ENCODE measurements at regions not wholly inside any gene's neighbourhood (a gene's known extent, or its start where the extent isn't known, plus 50 kb on each side); places are given as distances from the start of the nearest gene placed in this dataset.

GRCh38 chr5:165127941-165128340 lies 1622.5 kb downstream of the MAT2B start:
- Mint-ChIP-seq H3K4me3 (no peak overlapping the region), H3K36me3 (no peaks in the 10 kb centered on the region), H3K4me1 (no peaks in the 10 kb centered on the region), H3K9me3 (peaks cover 0 to 23% (median 8%) of the 10 kb centered on the region in 6 donors), H3K27ac (no peak overlapping the region), H3K27me3 (ENCODE audit: low read depth in 3 of 3) (peaks cover 0 to 2% (median 0%) of the 10 kb centered on the region in 3 donors)
- DNase-seq, result no peak

- Mint-ChIP-seq H3K27me3 (ENCODE audit: low read depth in 3 of 3) (peaks cover 0 to 2% (median 0%) of the 10 kb centered on the region in 3 donors), H3K9me3 (peaks cover 0 to 19% (median 7%) of the 10 kb centered on the region in 6 donors), H3K4me3 (no peak overlapping the region), H3K36me3 (no peaks in the 10 kb centered on the region), H3K4me1 (no peaks in the 10 kb centered on the region), H3K27ac (no peak overlapping the region)
- DNase-seq, result no peak
These were observed 1625.2 kb downstream of the MAT2B start for GRCh38 chr5:165130656-165131055.

GRCh38 chr5:165134155-165134554 lies 1628.7 kb downstream of the MAT2B start:
- no peaks in the 10 kb centered on the region for H3K4me1 Mint-ChIP-seq
- H3K9me3 Mint-ChIP-seq, result peaks cover 2 to 27% (median 6%) of the 10 kb centered on the region in 6 donors
- no peak overlapping the region for H3K4me3 Mint-ChIP-seq
- peaks cover 0 to 2% (median 0%) of the 10 kb centered on the region in 3 donors for H3K27me3 Mint-ChIP-seq (ENCODE audit: low read depth in 3 of 3)
- no peaks in the 10 kb centered on the region for H3K36me3 Mint-ChIP-seq
- no peak for DNase-seq
- no peak overlapping the region for H3K27ac Mint-ChIP-seq

GRCh38 chr5:165135565-165135964 lies 1630.1 kb downstream of the MAT2B start:
- Mint-ChIP-seq H3K9me3 (peaks cover 2 to 27% (median 4%) of the 10 kb centered on the region in 6 donors), H3K27ac (no peak overlapping the region), H3K4me1 (no peaks in the 10 kb centered on the region), H3K36me3 (no peaks in the 10 kb centered on the region), H3K27me3 (ENCODE audit: low read depth in 3 of 3) (peaks cover 0 to 2% (median 0%) of the 10 kb centered on the region in 3 donors), H3K4me3 (no peak overlapping the region)
- DNase-seq, result no peak

- peaks cover under 1 to 27% (median 4%) of the 10 kb centered on the region in 6 donors for H3K9me3 Mint-ChIP-seq
- no peak overlapping the region for H3K27ac Mint-ChIP-seq
- H3K4me1 Mint-ChIP-seq, result no peaks in the 10 kb centered on the region
- no peaks in the 10 kb centered on the region for H3K36me3 Mint-ChIP-seq
- H3K4me3 Mint-ChIP-seq, result no peak overlapping the region
- DNase-seq, result no peak
- no peaks in the 10 kb centered on the region for H3K27me3 Mint-ChIP-seq (ENCODE audit: low read depth in 3 of 3)
These were observed 1632.3 kb downstream of the MAT2B start for GRCh38 chr5:165137701-165138100.

GRCh38 chr5:165138236-165138635 lies 1632.8 kb downstream of the MAT2B start:
- no peak overlapping the region for H3K4me3 Mint-ChIP-seq
- no peaks in the 10 kb centered on the region for H3K27me3 Mint-ChIP-seq (ENCODE audit: low read depth in 3 of 3)
- no peak for DNase-seq
- no peaks in the 10 kb centered on the region for H3K36me3 Mint-ChIP-seq
- H3K4me1 Mint-ChIP-seq, result no peaks in the 10 kb centered on the region
- H3K27ac Mint-ChIP-seq, result no peak overlapping the region
- H3K9me3 Mint-ChIP-seq, result peaks cover 2 to 30% (median 4%) of the 10 kb centered on the region in 6 donors

GRCh38 chr5:165139262-165139661 lies 1633.8 kb downstream of the MAT2B start:
- DNase-seq, result no peak
- no peaks in the 10 kb centered on the region for H3K36me3 Mint-ChIP-seq
- H3K4me3 Mint-ChIP-seq, result no peak overlapping the region
- H3K9me3 Mint-ChIP-seq, result peaks cover 2 to 30% (median 3%) of the 10 kb centered on the region in 6 donors
- H3K27ac Mint-ChIP-seq, result no peak overlapping the region
- H3K4me1 Mint-ChIP-seq, result no peaks in the 10 kb centered on the region
- H3K27me3 Mint-ChIP-seq (ENCODE audit: low read depth in 3 of 3), result no peaks in the 10 kb centered on the region

GRCh38 chr5:165139721-165140120 lies 1634.3 kb downstream of the MAT2B start:
- Mint-ChIP-seq H3K4me1 (no peaks in the 10 kb centered on the region), H3K9me3 (peaks cover 2 to 30% (median 6%) of the 10 kb centered on the region in 6 donors)
- no peak for DNase-seq

GRCh38 chr5:165143741-165144140 lies 1638.3 kb downstream of the MAT2B start:
- no peak overlapping the region for H3K4me3 Mint-ChIP-seq
- H3K27me3 Mint-ChIP-seq (ENCODE audit: low read depth in 3 of 3), result no peaks in the 10 kb centered on the region

More at GRCh38 chr5:165139721-165140120, 1634.3 kb downstream of the MAT2B start:
- Mint-ChIP-seq H3K36me3 (no peaks in the 10 kb centered on the region), H3K27me3 (ENCODE audit: low read depth in 3 of 3) (no peaks in the 10 kb centered on the region), H3K27ac (no peak overlapping the region), H3K4me3 (no peak overlapping the region)

GRCh38 chr5:165149431-165149830 lies 1644.0 kb downstream of the MAT2B start:
- Mint-ChIP-seq H3K9me3 (peaks cover 2 to 27% (median 8%) of the 10 kb centered on the region in 6 donors), H3K4me3 (no peak overlapping the region), H3K27me3 (ENCODE audit: low read depth in 3 of 3) (no peaks in the 10 kb centered on the region), H3K27ac (no peak overlapping the region), H3K36me3 (peaks cover 0 to 3% (median 0%) of the 10 kb centered on the region in 3 donors), H3K4me1 (no peaks in the 10 kb centered on the region)
- no peak for DNase-seq

More at GRCh38 chr5:165143741-165144140, 1638.3 kb downstream of the MAT2B start:
- Mint-ChIP-seq H3K9me3 (peaks cover 4 to 27% (median 5%) of the 10 kb centered on the region in 6 donors), H3K36me3 (peaks cover 0 to 3% (median 0%) of the 10 kb centered on the region in 3 donors), H3K27ac (no peak overlapping the region), H3K4me1 (no peaks in the 10 kb centered on the region)
- no peak for DNase-seq

- peaks cover 0 to 25% (median 7%) of the 10 kb centered on the region in 6 donors for H3K9me3 Mint-ChIP-seq
These were observed 1646.6 kb downstream of the MAT2B start for GRCh38 chr5:165152058-165152457.

GRCh38 chr5:165157219-165157618 lies 1651.8 kb downstream of the MAT2B start:
- no peaks in the 10 kb centered on the region for H3K27me3 Mint-ChIP-seq (ENCODE audit: low read depth in 3 of 3)
- no peak overlapping the region for H3K4me3 Mint-ChIP-seq
- no peaks in the 10 kb centered on the region for H3K4me1 Mint-ChIP-seq
- no peak for DNase-seq
- H3K9me3 Mint-ChIP-seq, result peaks cover 3 to 20% (median 11%) of the 10 kb centered on the region in 6 donors
- peaks cover 0 to 5% (median 0%) of the 10 kb centered on the region in 3 donors for H3K36me3 Mint-ChIP-seq
- H3K27ac Mint-ChIP-seq, result no peak overlapping the region

More at GRCh38 chr5:165152058-165152457, 1646.6 kb downstream of the MAT2B start:
- H3K27ac Mint-ChIP-seq, result no peak overlapping the region
- H3K4me1 Mint-ChIP-seq, result no peaks in the 10 kb centered on the region
- DNase-seq, result no peak
- H3K27me3 Mint-ChIP-seq (ENCODE audit: low read depth in 3 of 3), result no peaks in the 10 kb centered on the region
- peaks cover 0 to 3% (median 0%) of the 10 kb centered on the region in 3 donors for H3K36me3 Mint-ChIP-seq
- H3K4me3 Mint-ChIP-seq, result no peak overlapping the region

GRCh38 chr5:165161204-165161603 lies 1655.8 kb downstream of the MAT2B start:
- Mint-ChIP-seq H3K4me3 (no peak overlapping the region), H3K4me1 (no peaks in the 10 kb centered on the region), H3K36me3 (peaks cover 0 to 5% (median 0%) of the 10 kb centered on the region in 3 donors), H3K9me3 (peaks cover 6 to 20% (median 12%) of the 10 kb centered on the region in 6 donors), H3K27ac (no peak overlapping the region), H3K27me3 (ENCODE audit: low read depth in 3 of 3) (no peaks in the 10 kb centered on the region)
- DNase-seq, result no peak

- peaks cover 0 to 2% (median 0%) of the 10 kb centered on the region in 3 donors for H3K36me3 Mint-ChIP-seq
- DNase-seq, result no peak
- no peaks in the 10 kb centered on the region for H3K27me3 Mint-ChIP-seq (ENCODE audit: low read depth in 3 of 3)
- H3K4me1 Mint-ChIP-seq, result no peaks in the 10 kb centered on the region
- no peak overlapping the region for H3K4me3 Mint-ChIP-seq
- peaks cover 2 to 15% (median 8%) of the 10 kb centered on the region in 6 donors for H3K9me3 Mint-ChIP-seq
- no peak overlapping the region for H3K27ac Mint-ChIP-seq
These were observed 1658.4 kb downstream of the MAT2B start for GRCh38 chr5:165163861-165164260.

GRCh38 chr5:165173651-165174050 lies 1668.2 kb downstream of the MAT2B start:
- Mint-ChIP-seq H3K9me3 (peaks cover 0 to 38% (median 8%) of the 10 kb centered on the region in 6 donors), H3K4me1 (no peaks in the 10 kb centered on the region), H3K27me3 (ENCODE audit: low read depth in 3 of 3) (peaks cover 0 to 2% (median 2%) of the 10 kb centered on the region in 3 donors), H3K27ac (no peak overlapping the region), H3K36me3 (no peaks in the 10 kb centered on the region), H3K4me3 (no peak overlapping the region)
- no peak for DNase-seq
